Kidney (tissue), 13 donors: ENCODE measurements at regions not wholly inside any gene's neighbourhood (a gene's known extent, or its start where the extent isn't known, plus 50 kb on each side); places are given as distances from the start of the nearest gene placed in this dataset.

Experiments
- DNase-seq, 5 donors: peaks; one replicate each; pipeline ENCODE4 v3.0.0-alpha.2; 2013 to 2020
- FAIRE-seq: peaks from 2 replicates; lab custom pipeline; 2012; peaks lifted over from hg19 to GRCh38; lab: Jason Lieb, UNC
- H3K27ac ChIP-seq, 2 donors: one replicate each; pipeline ENCODE4 v1.7.0; 2013; ENCODE audit warnings: low read depth in 2 of 2, low read length in 2 of 2, inconsistent platforms in 1 of 2
- H3K27me3 ChIP-seq: one replicate; pipeline ENCODE4 v1.7.1; 2013; ENCODE audit warnings: low read length, inconsistent platforms; ENCODE audit not compliant: control insufficient read depth, insufficient read depth
- H3K36me3 ChIP-seq, 3 donors: one replicate each; pipeline versions ENCODE4 v1.7.0 to v1.7.1; 2013; ENCODE audit warnings: low read length in 3 of 3, control low read depth in 1 of 3, inconsistent platforms in 1 of 3; ENCODE audit not compliant: insufficient read depth in 3 of 3, control insufficient read depth in 2 of 3
- H3K4me1 ChIP-seq, 3 donors: one replicate each; pipeline versions ENCODE4 v1.7.0 to v1.7.1; 2013; ENCODE audit warnings: low read length in 3 of 3, inconsistent platforms in 1 of 3, low read depth in 1 of 3; ENCODE audit not compliant: control insufficient read depth in 2 of 3, insufficient read depth in 2 of 3
- H3K4me3 ChIP-seq, 3 donors: one replicate each; pipeline versions ENCODE4 v1.7.0 to v1.8.1; 2013; ENCODE audit warnings: low read length in 3 of 3, control low read depth in 1 of 3, inconsistent platforms in 1 of 3
- H3K9ac ChIP-seq, 3 donors: one replicate each; pipeline versions ENCODE4 v1.7.0 to v1.7.1; 2013; ENCODE audit warnings: low read length in 3 of 3, control low read depth in 1 of 3, inconsistent platforms in 1 of 3
- H3K9me3 ChIP-seq, 3 donors: one replicate each; pipeline versions ENCODE4 v1.7.0 to v1.7.1; 2013; ENCODE audit warnings: low read length in 3 of 3, control low read depth in 1 of 3, inconsistent platforms in 1 of 3; ENCODE audit not compliant: control insufficient read depth in 2 of 3, insufficient read depth in 1 of 3
- intact Hi-C: fragments of 100-400 bp; cut with DNase I; formaldehyde crosslinking; loops from one replicate; pipeline ENCODE4 v1.11.1; 2022
- TF ChIP-seq, protein P1 (sequence below): IDR thresholded peaks from 3 replicates; pipeline ENCODE4 v1.5.1; 2012; ENCODE audit warnings: mild to moderate bottlenecking, moderate library complexity, borderline replicate concordance; ENCODE audit not compliant: insufficient read depth; ENCODE audit errors: extremely low read depth
- donor health status: control.
- donor health status: control.
- donor health status: control.
- donor health status: control.
- donor health status: control.
- donor health status: DM: yes; HTN: yes; CAD: no.
- donor health status: Normal renal cell carcinoma (clear cell type).

DNA sequence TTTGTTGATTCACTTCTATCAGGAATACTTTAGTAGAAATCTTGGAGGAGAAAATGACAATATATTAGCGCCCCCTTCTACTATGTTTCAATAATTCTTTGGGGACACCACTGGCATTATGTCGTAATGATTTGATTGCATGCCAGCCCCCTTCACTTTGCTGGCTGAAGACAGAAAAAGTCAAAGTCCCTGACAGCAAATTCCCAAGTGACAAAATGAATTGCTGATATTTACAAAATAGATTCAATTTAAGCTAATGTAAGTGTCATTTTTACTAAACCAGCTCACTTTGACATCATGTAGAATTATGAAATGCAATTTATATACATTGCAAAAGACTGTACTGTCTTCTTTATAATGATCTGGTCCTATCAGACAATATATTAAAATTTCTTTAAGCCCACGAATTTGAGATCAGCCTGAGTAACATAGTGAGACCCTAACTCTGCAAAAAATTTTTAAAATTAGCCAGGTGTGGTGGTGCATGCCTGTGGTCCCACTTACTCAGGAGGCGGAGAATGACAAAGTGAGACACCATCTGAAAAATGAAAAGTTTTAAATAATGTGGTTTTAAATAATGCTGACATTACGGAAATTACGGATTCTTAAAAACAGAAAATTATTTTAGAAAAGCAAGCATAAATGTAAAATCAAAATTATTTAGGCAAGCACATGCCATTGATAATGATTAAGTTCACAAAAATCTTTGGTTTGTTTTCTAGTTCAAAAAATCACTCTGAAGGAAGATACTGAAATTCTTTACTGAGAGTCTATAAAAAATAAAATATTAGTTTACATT lies 520.1 kb upstream of the PKDCC start:
- Histone ChIP-seq H3K27ac (no peak overlapping the region), H3K27me3 (no peaks in the 10 kb centered on the region), H3K9me3 (no peaks in the 10 kb centered on the region), H3K4me1 (no peaks in the 10 kb centered on the region), H3K4me3 (no peak overlapping the region), H3K9ac (no peak overlapping the region), H3K36me3 (no peaks in the 10 kb centered on the region)
- intact Hi-C loops: no loop called here
- DNase-seq: no peak
- TF ChIP-seq, protein P1, sequence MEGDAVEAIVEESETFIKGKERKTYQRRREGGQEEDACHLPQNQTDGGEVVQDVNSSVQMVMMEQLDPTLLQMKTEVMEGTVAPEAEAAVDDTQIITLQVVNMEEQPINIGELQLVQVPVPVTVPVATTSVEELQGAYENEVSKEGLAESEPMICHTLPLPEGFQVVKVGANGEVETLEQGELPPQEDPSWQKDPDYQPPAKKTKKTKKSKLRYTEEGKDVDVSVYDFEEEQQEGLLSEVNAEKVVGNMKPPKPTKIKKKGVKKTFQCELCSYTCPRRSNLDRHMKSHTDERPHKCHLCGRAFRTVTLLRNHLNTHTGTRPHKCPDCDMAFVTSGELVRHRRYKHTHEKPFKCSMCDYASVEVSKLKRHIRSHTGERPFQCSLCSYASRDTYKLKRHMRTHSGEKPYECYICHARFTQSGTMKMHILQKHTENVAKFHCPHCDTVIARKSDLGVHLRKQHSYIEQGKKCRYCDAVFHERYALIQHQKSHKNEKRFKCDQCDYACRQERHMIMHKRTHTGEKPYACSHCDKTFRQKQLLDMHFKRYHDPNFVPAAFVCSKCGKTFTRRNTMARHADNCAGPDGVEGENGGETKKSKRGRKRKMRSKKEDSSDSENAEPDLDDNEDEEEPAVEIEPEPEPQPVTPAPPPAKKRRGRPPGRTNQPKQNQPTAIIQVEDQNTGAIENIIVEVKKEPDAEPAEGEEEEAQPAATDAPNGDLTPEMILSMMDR: no peak
- FAIRE-seq: peak; percentile 27

GRCh38 chr2:41535575-41535974 lies 512.2 kb upstream of the PKDCC start:
- TF ChIP-seq, protein P1: no peak
- H3K36me3 ChIP-seq: no peaks in the 10 kb centered on the region
- FAIRE-seq: no peak
- peaks cover 0 to 4% (median 0%) of the 10 kb centered on the region in 3 donors for H3K4me1 ChIP-seq
- H3K4me3 ChIP-seq: no peak overlapping the region
- H3K27ac ChIP-seq: no peak overlapping the region
- H3K9ac ChIP-seq: no peak overlapping the region
- peaks cover 0 to 2% (median 0%) of the 10 kb centered on the region in 3 donors for H3K9me3 ChIP-seq
- no peak for DNase-seq
- intact Hi-C loops: no loop called here
- H3K27me3 ChIP-seq: no peaks in the 10 kb centered on the region

GRCh38 chr2:41540272-41540998 lies 507.4 kb upstream of the PKDCC start:
- peak in 3 of 5 donors; percentile 10 to 92 (median 76) for DNase-seq
- intact Hi-C loops: no loop called here
- no peak overlapping the region for H3K27ac ChIP-seq
- H3K9me3 ChIP-seq: peaks cover 0 to 2% (median 0%) of the 10 kb centered on the region in 3 donors
- H3K4me1 ChIP-seq: peaks cover 0 to 7% (median 0%) of the 10 kb centered on the region in 3 donors
- FAIRE-seq: no peak
- H3K9ac ChIP-seq: no peak overlapping the region
- H3K36me3 ChIP-seq: no peaks in the 10 kb centered on the region
- TF ChIP-seq, protein P1: no peak
- no peak overlapping the region for H3K4me3 ChIP-seq
- H3K27me3 ChIP-seq: no peaks in the 10 kb centered on the region
